ACHN (cell line): ENCODE measurements at regions not wholly inside any gene's neighbourhood (a gene's known extent, or its start where the extent isn't known, plus 50 kb on each side); places are given as distances from the start of the nearest gene placed in this dataset.
"Not testable (repeated sequence)": the region's sequence is repeated elsewhere in the genome, so short reads cannot be mapped to it uniquely, and the experiment has no call there.

ENCODE experiments used
- DNase-seq: peaks from one replicate; pipeline ENCODE4 v3.0.0-alpha.2; 2015
- in situ Hi-C: cut with HindIII; loops from 2 replicates; pipeline ENCODE4 v1.10.0; 2017; ENCODE audit warnings: low sequenced_read_pairs, low pct_ligation_motif_present, low pct_unique_long_range_greater_than_20kb

GRCh38 chr7:55743454-55743717 lies 119.2 kb downstream of the SEPTIN14 start:
- not testable (repeated sequence) for DNase-seq

GRCh38 chr7:55742651-55743453 lies 119.7 kb downstream of the SEPTIN14 start:
- in situ Hi-C loops, DNase-seq: not testable (repeated sequence)

More at GRCh38 chr7:55743454-55743717, 119.2 kb downstream of the SEPTIN14 start:
- in situ Hi-C loops: not testable (repeated sequence)

GRCh38 chr7:55741721-55742631 lies 120.6 kb downstream of the SEPTIN14 start:
- in situ Hi-C loops: not testable (repeated sequence)

GRCh38 chr7:55740633-55741250 lies 121.8 kb downstream of the SEPTIN14 start:
- DNase-seq, in situ Hi-C loops: not testable (repeated sequence)

More at GRCh38 chr7:55741721-55742631, 120.6 kb downstream of the SEPTIN14 start:
- DNase-seq: not testable (repeated sequence)

- in situ Hi-C loops: not testable (repeated sequence)
These were observed 122.5 kb downstream of the SEPTIN14 start for GRCh38 chr7:55740053-55740452.

GRCh38 chr7:55736641-55737221 lies 125.8 kb downstream of the SEPTIN14 start:
- in situ Hi-C loops, DNase-seq: not testable (repeated sequence)

More at GRCh38 chr7:55740053-55740452, 122.5 kb downstream of the SEPTIN14 start:
- not testable (repeated sequence) for DNase-seq

GRCh38 chr7:55733241-55734140 lies 129.1 kb downstream of the SEPTIN14 start:
- DNase-seq: no peak
- in situ Hi-C loops: no loop called here

- in situ Hi-C loops: no loop called here
- DNase-seq: no peak
These were observed 130.6 kb downstream of the SEPTIN14 start for GRCh38 chr7:55731931-55732330.

GRCh38 chr7:55730197-55730596 lies 132.4 kb downstream of the SEPTIN14 start:
- DNase-seq: no peak
- in situ Hi-C loops: no loop called here

- in situ Hi-C loops: no loop called here
- DNase-seq: no peak
These were observed 139.0 kb downstream of the SEPTIN14 start for GRCh38 chr7:55723621-55723941.

GRCh38 chr7:55722874-55723620 lies 139.5 kb downstream of the SEPTIN14 start:
- DNase-seq, in situ Hi-C loops: not testable (repeated sequence)

GRCh38 chr7:55721004-55721403 lies 141.5 kb downstream of the SEPTIN14 start:
- in situ Hi-C loops, DNase-seq: not testable (repeated sequence)

GRCh38 chr7:55715247-55715867 lies 143.1 kb upstream of the VOPP1 start:
- DNase-seq, in situ Hi-C loops: not testable (repeated sequence)

- DNase-seq, in situ Hi-C loops: not testable (repeated sequence)
These were observed 142.1 kb upstream of the VOPP1 start for GRCh38 chr7:55714370-55714769.

- DNase-seq, in situ Hi-C loops: not testable (repeated sequence)
These were observed 138.0 kb upstream of the VOPP1 start for GRCh38 chr7:55710312-55710711.

GRCh38 chr7:55708028-55708427 lies 135.7 kb upstream of the VOPP1 start:
- in situ Hi-C loops, DNase-seq: not testable (repeated sequence)

- in situ Hi-C loops, DNase-seq: not testable (repeated sequence)
These were observed 135.1 kb upstream of the VOPP1 start for GRCh38 chr7:55707410-55707809.
